Right lobe of liver (tissue), 6 donors: ENCODE measurements at regions not wholly inside any gene's neighbourhood (a gene's known extent, or its start where the extent isn't known, plus 50 kb on each side); places are given as distances from the start of the nearest gene placed in this dataset.

Source experiments
- ATAC-seq, 4 donors: fragments of 200-7000 bp; cut with Tn5 transposase; one replicate each; pipeline ENCODE4 v1.9.1; 2020; ENCODE audit warnings: mild to moderate bottlenecking in 4 of 4, moderate library complexity in 4 of 4
- DNase-seq, 3 donors: peaks; one replicate each; pipeline ENCODE4 v3.0.0-alpha.2; 2020
- H3K27ac ChIP-seq, 3 donors: fragments of 200-600 bp; one replicate each; pipeline ENCODE4 v1.8.0; 2022
- H3K27me3 ChIP-seq, 2 donors: fragments of 200-600 bp; one replicate each; pipeline ENCODE4 v1.8.0; 2022
- H3K36me3 ChIP-seq, 4 donors: fragments of 200-600 bp; sonication (generic) in 1 of 4; one replicate each; pipeline versions ENCODE4 v1.5.1 to v1.8.0; 2017 to 2022; ENCODE audit warnings: control low read depth in 1 of 4
- H3K4me1 ChIP-seq, 4 donors: fragments of 200-600 bp; sonication (generic) in 1 of 4; one replicate each; pipeline versions ENCODE4 v1.5.1 to v1.8.0; 2017 to 2022; ENCODE audit warnings: control low read depth in 1 of 4
- H3K4me3 ChIP-seq, 3 donors: fragments of 200-600 bp; one replicate each; pipeline ENCODE4 v1.8.0; 2022
- H3K9me3 ChIP-seq, 4 donors: fragments of 200-600 bp; sonication (generic) in 1 of 4; one replicate each; pipeline versions ENCODE4 v1.5.1 to v1.8.0; 2017 to 2022; ENCODE audit warnings: control low read depth in 1 of 4
- CTCF ChIP-seq, 4 donors: fragments of 200-600 bp in 3 of 4; fragments of 450-650 bp in 1 of 4; IDR thresholded peaks; one replicate each; pipeline versions ENCODE4 v1.5.1 to v1.8.0; 2016 to 2022; ENCODE audit warnings: antibody characterized with exemption in 4 of 4, mild to moderate bottlenecking in 2 of 4
- POLR2A ChIP-seq: fragments of 450-650 bp; IDR thresholded peaks from one replicate; pipeline ENCODE4 v1.6.1; 2017; ENCODE audit warnings: antibody characterized with exemption, mild to moderate bottlenecking
- WGBS: methylation state at CpG from one replicate; pipeline ENCODE4 v1.1.6; 2018; ENCODE audit warnings: low coverage, low lambda C conversion rate; ENCODE audit not compliant: insufficient coverage; ENCODE audit errors: missing lambda C conversion rate; 5-methylcytosine and 5-hydroxymethylcytosine counted together
- intact Hi-C, 2 donors: fragments of 100-400 bp; cut with DNase I; formaldehyde crosslinking; loops; one replicate each; pipeline versions ENCODE4 v1.11.2 to v1.14.1; 2022
- donor health status: DM: no; HTN: yes; CAD: no.
- donor health status: DM: no; HTN: no; CAD: no.
- donor health status: DM: no; HTN: no; CAD: no.
- donor health status: DM: no; HTN: yes; CAD: no.
- donor health status: DM: no; HTN: yes; CAD: no.

DNA sequence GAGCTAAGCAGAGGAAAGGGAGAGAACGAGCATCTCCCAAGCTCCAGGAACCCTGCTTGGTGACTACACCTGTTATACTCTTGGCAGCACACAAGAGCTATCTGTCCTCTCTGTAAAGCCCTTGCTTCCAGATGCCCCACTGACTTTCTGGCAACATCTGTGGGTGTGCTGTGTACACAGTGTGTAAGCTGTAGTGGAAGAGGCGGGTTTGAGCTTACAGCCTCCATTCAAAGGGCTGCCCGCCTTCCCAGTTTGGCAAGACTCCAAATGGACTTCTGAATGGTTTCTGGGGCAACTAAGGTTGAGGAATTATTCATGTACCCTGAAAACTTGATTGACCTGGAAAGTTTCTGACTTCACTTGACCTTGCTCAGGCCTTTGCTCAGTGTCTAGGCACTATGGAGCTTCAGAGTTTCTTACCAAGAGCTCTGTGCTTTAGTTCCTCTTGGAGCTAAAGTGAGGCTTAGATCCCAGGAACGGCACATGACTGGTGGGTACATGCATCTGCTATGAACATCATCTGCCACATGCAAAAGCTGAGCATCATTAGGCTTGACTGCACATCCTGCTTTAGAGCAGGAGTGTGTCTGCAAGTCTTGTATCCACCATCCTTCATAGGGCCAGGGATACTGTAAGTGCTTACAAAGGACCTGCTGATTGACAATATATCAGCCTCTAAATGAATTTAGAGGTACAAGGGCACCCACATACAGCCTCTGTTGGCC is 290.9 kb upstream of the SIX2 start:
- TF ChIP-seq POLR2A (no peak), CTCF (IDR thresholded peaks at IDR 0.05) (no peak)
- WGBS, result 56% methylated on average over 2 of the region's 4 CpGs
- no peaks in the 10 kb centered on the region for H3K9me3 ChIP-seq
- no peaks in the 10 kb centered on the region for H3K27me3 ChIP-seq
- DNase-seq (peak; percentile 32 to 71 (median 52)), ATAC-seq (peak; percentile 86 to 99 (median 94))
- no peak overlapping the region for H3K27ac ChIP-seq
- intact Hi-C loops, result no loop called here
- H3K4me1 ChIP-seq, result no peaks in the 10 kb centered on the region
- H3K4me3 ChIP-seq, result no peak overlapping the region
- H3K36me3 ChIP-seq, result no peaks in the 10 kb centered on the region

DNA sequence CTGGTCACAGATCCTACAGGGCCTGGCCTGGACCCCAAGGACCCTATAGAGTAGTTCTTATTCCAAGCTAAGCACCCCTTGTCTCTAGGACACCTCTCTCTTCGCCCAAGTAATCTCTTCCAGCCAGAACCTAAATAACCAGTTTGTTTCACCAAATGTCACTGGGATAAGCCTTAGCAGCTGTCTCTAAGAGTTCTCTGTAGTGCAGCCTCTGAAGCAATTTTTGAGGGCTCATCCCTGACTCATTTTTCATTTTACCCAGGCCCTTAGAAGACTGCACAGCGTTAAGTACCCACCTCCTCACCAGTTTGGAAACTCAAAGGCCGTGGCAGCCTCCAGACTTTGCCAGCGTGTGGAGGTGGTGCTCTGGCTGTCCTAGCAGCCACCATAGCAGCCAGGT is 290.1 kb upstream of the SIX2 start:
- intact Hi-C loops, result no loop called here
- H3K36me3 ChIP-seq, result no peaks in the 10 kb centered on the region
- H3K4me1 ChIP-seq, result no peaks in the 10 kb centered on the region
- no peak for DNase-seq
- TF ChIP-seq POLR2A (no peak), CTCF (IDR thresholded peaks at IDR 0.05) (no peak)
- H3K9me3 ChIP-seq, result no peaks in the 10 kb centered on the region
- no peak for ATAC-seq
- no peak overlapping the region for H3K27ac ChIP-seq
- WGBS, result 83% methylated on average over 1 of the region's 4 CpGs
- H3K27me3 ChIP-seq, result no peaks in the 10 kb centered on the region
- H3K4me3 ChIP-seq, result no peak overlapping the region

DNA sequence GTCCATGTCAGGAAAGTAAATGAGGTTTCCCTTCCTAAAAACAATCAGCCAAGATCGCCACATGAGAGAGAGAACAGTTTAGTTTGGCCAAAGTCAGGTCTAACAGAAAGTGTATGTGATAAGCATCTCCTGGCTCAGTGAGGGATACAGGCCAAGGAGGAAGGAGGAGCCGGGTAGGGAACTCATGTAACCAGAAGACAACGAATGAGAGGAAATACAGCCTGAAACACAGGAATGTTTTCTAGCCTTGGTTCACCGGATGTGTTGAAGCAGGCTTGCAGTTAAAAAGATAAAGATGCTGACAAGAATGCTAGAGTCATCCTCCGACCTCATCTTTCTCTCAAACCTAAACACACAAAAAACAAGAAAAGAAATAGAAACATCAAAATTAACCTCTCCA is 283.9 kb upstream of the SIX2 start:
- DNase-seq, result no peak
- H3K4me3 ChIP-seq, result no peak overlapping the region
- intact Hi-C loops, result no loop called here
- no peaks in the 10 kb centered on the region for H3K4me1 ChIP-seq
- H3K9me3 ChIP-seq, result no peaks in the 10 kb centered on the region
- no peaks in the 10 kb centered on the region for H3K27me3 ChIP-seq
- no peak for ATAC-seq
- no peaks in the 10 kb centered on the region for H3K36me3 ChIP-seq
- 41% methylated on average over 5 of the region's 5 CpGs for WGBS
- TF ChIP-seq CTCF (IDR thresholded peaks at IDR 0.05) (no peak), POLR2A (no peak)
- no peak overlapping the region for H3K27ac ChIP-seq

DNA sequence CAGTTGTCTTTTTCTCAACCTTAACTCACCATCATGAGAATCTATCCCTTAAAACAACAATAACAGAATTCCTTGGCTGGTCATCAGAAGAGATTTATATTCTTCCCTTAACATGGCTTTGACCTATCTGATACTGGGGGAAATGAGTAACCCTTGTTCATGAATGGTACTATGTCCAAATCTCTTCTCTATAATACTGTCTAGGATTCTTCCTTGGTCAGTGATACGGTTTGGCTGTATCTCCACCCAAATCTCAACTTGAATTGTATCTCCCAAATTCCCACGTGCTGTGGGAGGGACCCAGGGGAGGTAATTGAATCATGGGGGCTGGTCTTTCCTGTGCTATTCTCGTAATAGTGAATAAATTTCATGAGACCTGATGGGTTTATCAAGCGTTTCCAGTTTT is 282.0 kb upstream of the SIX2 start:
- ATAC-seq, result no peak
- Histone ChIP-seq H3K4me3 (no peak overlapping the region), H3K27ac (no peak overlapping the region), H3K4me1 (no peaks in the 10 kb centered on the region), H3K27me3 (no peaks in the 10 kb centered on the region), H3K9me3 (no peaks in the 10 kb centered on the region), H3K36me3 (no peaks in the 10 kb centered on the region)
- no peak for TF ChIP-seq POLR2A
- TF ChIP-seq CTCF (IDR thresholded peaks at IDR 0.05), result no peak
- 73% methylated on average over 4 of the region's 4 CpGs for WGBS
- intact Hi-C loops, result no loop called here
- DNase-seq, result no peak
